Activated CD4-positive, alpha-beta T cell treated with anti-CD3 and anti-CD28 coated beads, Interleukin-2, amount 50 U/mL, for 16 hours (primary cell): ENCODE measurements at regions not wholly inside any gene's neighbourhood (a gene's known extent, or its start where the extent isn't known, plus 50 kb on each side); places are given as distances from the start of the nearest gene placed in this dataset.
"Not testable (repeated sequence)": the region's sequence is repeated elsewhere in the genome, so short reads cannot be mapped to it uniquely, and the experiment has no call there.

Source experiments
- DNase-seq: peaks from one replicate; pipeline ENCODE4 v3.0.0-alpha.2; 2020

GRCh38 chr20:41715526-41715925 is 97.3 kb upstream of the CHD6 start:
- no peak for DNase-seq

- no peak for DNase-seq
Observed at GRCh38 chr20:41714030-41714429, 95.9 kb upstream of the CHD6 start.

GRCh38 chr20:41704896-41705295 is 86.7 kb upstream of the CHD6 start:
- no peak for DNase-seq

- no peak for DNase-seq
Observed at GRCh38 chr20:41702647-41703046, 84.5 kb upstream of the CHD6 start.

GRCh38 chr20:41701588-41702348 is 83.6 kb upstream of the CHD6 start:
- no peak for DNase-seq

GRCh38 chr20:41699673-41700072 is 81.5 kb upstream of the CHD6 start:
- not testable (repeated sequence) for DNase-seq

- peak; percentile 48 for DNase-seq
Observed at GRCh38 chr20:41697861-41698559, 79.8 kb upstream of the CHD6 start.

- peak; percentile 19 for DNase-seq
Observed at GRCh38 chr20:41696428-41696827, 78.3 kb upstream of the CHD6 start.

GRCh38 chr20:41694796-41695195 is 76.6 kb upstream of the CHD6 start:
- DNase-seq: no peak

- DNase-seq: peak; percentile 87
Observed at GRCh38 chr20:41693136-41693979, 75.2 kb upstream of the CHD6 start.

- DNase-seq: peak; percentile 79
Observed at GRCh38 chr20:41692479-41693135, 74.4 kb upstream of the CHD6 start.

GRCh38 chr20:41691443-41691842 is 73.3 kb upstream of the CHD6 start:
- DNase-seq: no peak

GRCh38 chr20:41690702-41691101 is 72.5 kb upstream of the CHD6 start:
- no peak for DNase-seq

GRCh38 chr20:41686961-41687360 is 68.8 kb upstream of the CHD6 start:
- DNase-seq: no peak

GRCh38 chr20:41685145-41685544 is 67.0 kb upstream of the CHD6 start:
- DNase-seq: not testable (repeated sequence)

GRCh38 chr20:41678799-41679198 is 60.6 kb upstream of the CHD6 start:
- DNase-seq: no peak

- no peak for DNase-seq
Observed at GRCh38 chr20:41672282-41672681, 54.1 kb upstream of the CHD6 start.

- no peak for DNase-seq
Observed at GRCh38 chr20:41671143-41671542, 53.0 kb upstream of the CHD6 start.

- no peak for DNase-seq
Observed at GRCh38 chr20:41670631-41671030, 52.5 kb upstream of the CHD6 start.

- no peak for DNase-seq
Observed at GRCh38 chr20:41669708-41670263, 51.6 kb upstream of the CHD6 start.

- no peak for DNase-seq
Observed at GRCh38 chr20:41668057-41668749, 50.0 kb upstream of the CHD6 start.
